Activated CD8-positive, alpha-beta memory T cell treated with anti-CD3 and anti-CD28 coated beads for 1 hour (primary cell): ENCODE measurements at regions not wholly inside any gene's neighbourhood (a gene's known extent, or its start where the extent isn't known, plus 50 kb on each side); places are given as distances from the start of the nearest gene placed in this dataset.

Experiments
- DNase-seq, 2 donors: peaks; one replicate each; pipeline ENCODE4 v3.0.0-alpha.2; 2020; ENCODE audit warnings: low read depth in 1 of 2; ENCODE audit errors: extremely low read depth in 1 of 2

DNA sequence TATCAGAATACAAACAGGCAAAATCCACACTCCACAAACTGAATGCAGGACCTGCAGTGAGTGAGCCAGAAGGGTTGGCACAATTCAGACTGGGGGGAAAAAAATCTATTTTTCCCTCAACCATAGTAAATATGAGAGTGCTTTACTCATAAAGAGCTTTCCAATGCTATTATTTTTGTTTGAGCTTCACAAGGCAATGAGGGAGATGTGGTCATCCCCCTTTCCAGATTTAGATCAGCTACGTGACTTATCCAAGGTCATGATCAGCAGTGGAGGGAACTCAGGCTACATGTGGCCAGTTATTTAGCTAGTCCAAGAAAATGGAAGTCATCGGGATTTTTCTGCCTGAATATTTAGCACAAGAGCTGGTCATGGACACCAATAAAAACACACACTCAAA is 120.4 kb upstream of the KLF7 start:
- no peak for DNase-seq

GRCh38 chr2:207288628-207289027 is 122.9 kb upstream of the KLF7 start:
- DNase-seq: no peak

GRCh38 chr2:207289295-207290018 is 123.7 kb upstream of the KLF7 start:
- no peak for DNase-seq

DNA sequence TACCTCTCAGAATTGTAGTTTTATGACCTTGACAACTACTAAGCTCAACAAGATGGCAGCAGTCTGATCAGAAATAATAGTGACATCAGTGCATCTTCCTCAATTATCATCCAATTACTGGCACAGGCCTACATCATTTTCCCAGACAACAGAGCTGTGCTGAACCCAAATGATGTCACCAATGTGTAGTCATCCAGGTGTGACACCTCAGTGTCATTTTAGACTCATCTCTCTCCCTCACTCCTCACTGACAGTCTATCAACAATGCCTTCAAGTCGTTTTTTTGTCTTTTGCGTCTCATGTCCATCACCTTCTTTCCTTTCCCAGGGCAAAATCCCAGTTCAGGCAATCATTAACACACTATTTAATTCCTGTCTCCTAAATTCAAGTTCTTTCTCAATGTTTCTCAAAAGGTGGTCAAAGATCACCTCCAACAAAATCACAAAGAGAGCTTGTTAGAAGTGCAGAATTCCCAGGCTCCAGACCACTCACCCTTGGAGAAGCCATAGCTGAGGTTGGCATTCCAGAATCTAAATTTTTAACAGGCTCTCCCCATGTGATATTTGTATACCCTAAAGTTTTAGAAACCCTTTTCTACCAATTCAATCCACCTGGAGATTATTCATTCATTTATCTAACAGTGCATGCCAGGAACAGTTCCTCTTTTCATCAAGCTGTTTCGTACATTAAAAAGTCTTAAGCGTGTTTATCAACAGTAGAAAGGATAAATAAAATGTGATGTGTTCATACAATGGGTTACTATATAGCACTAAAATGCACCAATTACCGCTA is 125.3 kb upstream of the KLF7 start:
- no peak for DNase-seq

GRCh38 chr2:207291625-207292252 is 126.0 kb upstream of the KLF7 start:
- no peak for DNase-seq

DNA sequence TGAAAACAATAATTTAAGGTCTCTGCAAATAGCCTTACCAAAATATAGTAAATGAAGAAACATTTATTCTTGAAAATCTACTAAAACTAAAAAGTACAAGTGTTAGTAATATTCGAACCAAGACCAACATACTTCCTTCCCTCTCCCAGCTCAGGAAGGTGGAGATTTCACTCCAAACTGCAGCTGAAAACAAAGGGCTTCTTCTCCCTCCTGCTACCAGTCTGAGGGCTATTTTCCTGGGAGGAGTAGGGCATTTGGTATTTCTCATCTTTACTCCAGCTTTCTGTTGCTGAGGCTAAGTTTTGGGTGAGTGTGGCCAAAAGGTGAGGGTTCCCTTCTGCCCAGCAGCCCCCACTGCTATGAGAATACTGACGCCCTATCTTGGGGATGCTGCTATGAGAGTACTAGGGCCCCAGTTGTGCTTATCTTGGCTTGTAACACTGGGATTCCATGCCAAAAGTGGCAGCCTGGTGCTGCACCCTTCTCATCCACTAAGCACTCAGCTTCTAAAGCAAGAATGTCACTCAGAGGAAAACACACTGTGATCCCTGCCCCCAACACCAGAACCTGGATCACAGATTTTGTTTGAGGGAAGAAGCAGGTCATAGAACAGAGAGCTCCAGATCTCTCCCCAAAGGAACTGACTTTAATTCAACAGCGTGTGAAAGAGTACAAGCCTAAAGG is 130.7 kb upstream of the KLF7 start:
- no peak for DNase-seq

GRCh38 chr2:207300817-207301216 is 135.1 kb upstream of the KLF7 start:
- DNase-seq: no peak

GRCh38 chr2:207304761-207305160 is 139.0 kb upstream of the KLF7 start:
- no peak for DNase-seq

DNA sequence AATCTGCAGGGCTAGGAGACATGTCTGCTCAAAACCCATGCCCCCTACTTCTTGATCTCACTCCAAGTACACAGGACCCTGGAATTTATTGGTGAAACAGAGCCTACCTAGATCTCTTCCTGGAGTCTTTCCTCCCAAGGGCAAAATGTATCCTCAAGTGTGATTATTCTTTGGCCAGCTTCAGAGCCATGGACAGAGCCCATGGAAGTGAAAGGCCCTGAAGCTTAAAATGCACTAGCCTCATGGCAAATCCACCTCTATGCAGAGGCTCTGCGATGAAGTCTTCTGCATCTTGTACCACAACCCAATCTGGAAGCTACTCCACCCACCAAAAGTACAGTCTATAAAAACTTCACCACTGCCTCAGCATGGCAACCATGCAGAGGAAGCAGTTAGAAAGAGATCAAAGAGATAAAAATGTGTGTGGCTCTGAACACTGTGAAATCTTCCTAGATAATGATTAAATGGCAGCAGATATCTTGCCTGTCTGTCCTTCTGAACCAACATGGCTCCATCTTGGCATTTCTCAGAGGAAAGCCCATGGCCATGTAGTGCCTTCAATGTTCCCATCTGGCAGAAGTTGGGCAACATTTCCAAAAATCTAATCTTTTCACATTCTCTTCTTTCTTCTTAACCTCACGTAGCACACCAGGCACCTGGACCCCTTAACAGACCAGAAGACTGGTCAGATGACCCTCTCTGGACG is 142.9 kb upstream of the KLF7 start:
- DNase-seq: no peak

GRCh38 chr2:207311316-207312005 is 145.7 kb upstream of the KLF7 start:
- no peak for DNase-seq

DNA sequence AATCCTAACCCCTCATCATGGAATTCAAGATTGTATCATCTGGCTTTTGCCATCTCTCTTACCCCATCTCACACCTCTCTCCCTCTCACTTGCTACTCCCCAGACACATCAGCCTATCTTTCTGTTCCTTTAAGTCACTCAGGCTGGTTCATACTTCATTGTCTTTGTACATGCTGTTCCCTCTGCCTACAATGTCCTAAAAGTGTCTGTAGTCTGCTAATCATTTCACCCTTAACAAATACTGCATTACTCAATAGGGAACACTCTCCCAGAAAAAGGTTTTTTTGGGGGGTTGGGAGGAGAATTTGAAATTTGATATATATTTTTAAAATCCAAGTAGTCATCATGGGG is 146.2 kb upstream of the KLF7 start:
- DNase-seq: no peak

- DNase-seq: no peak
Observed at GRCh38 chr2:207313947-207314346, 148.2 kb upstream of the KLF7 start.

DNA sequence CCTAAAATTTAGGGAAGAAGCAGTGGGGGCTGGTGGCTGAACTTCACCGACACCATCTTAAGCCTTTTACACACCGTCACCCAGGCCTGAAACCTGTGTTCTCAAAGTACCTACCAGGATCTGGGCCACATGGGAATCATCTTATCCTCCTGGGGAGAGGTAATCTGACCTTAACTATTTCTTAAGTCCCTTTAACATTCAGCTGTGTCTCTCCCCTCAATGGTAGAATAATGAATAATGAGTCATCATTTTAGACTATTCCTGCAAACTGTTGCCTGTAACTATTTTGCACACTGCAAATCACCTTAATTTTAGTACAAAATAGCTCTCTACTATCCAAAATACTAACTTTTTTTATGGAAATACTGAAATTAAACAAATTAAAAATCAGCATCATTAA is 149.4 kb upstream of the KLF7 start:
- DNase-seq: no peak

DNA sequence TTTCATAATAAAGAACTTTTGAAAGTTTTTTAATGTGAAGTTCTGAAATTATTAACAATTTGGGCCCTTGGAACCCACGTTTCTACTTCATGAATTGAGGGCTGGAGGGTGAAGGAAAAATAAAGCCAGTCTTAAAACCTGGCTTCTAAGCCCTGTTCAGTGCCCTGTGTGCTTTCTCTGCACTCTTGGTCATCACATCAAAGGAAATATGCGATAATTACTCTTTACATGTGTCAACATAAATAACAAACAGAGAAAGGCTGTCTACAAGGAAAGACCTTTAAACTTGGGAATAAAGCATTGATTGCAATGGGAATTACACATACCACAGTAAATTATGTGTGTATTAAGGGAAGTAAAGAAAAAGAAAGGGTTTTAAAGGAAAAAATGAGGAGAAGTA is 150.7 kb upstream of the KLF7 start:
- DNase-seq: no peak

DNA sequence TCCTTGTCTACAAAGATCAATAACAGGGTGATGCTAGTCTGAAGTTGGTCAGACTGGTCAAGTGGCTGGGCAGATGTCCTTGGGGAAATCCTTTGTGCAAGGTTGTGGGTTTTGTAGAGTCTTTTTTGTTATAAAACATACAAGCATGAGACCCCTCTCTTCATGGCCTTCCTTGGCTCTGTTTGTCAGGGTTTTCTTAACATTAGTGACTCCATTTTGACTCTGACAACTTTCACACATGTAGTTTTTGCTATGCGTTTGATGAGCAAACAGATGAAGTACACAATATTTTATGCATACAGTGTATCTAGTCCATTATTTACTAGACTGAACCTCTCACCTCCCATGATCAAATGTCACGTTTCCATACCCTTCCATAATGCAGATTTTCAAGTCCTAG is 151.2 kb upstream of the KLF7 start:
- no peak for DNase-seq

- DNase-seq: no peak
Observed at GRCh38 chr2:207317378-207317984, 151.7 kb upstream of the KLF7 start.

GRCh38 chr2:207318181-207318628 is 152.5 kb upstream of the KLF7 start:
- DNase-seq: no peak

GRCh38 chr2:207319316-207319715 is 153.6 kb upstream of the KLF7 start:
- DNase-seq: no peak

DNA sequence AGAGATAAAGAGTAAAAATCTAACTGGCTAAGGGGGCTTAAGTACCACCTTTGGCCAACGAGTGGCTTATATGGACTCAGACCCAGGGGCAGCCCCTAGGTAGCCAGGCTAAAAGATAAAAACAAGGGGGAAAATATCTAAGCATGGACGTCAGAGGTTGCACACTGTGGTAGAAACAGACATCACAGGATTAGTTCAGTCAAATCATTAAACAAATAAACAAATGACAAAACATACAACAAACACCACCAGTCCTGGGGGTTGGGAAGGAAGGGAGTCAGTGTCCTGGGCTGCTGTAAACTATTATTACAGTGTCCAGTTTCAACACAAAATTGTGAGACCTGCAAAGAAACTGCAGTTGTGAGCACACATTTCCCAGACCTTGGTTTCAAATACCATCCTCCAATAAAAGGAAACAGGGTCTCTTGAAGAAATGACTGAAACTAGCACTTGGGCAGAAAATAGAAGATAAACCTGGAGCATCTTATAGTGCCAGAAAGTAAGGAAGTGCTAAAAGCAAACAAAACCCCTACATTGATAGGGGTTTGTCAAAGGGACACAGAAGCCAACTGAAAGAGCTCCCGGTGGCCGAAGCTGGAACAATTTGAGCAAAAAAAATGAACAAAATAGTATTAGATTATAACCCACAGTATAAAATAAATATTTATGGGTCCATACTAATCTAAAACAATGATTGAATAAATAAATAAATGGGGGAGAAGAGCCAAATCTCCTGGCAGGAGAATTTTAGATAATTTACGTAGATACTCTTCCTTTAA is 154.8 kb upstream of the KLF7 start:
- DNase-seq: no peak
